ENCODE measurements at regions not wholly inside any gene's neighbourhood (a gene's known extent, or its start where the extent isn't known, plus 50 kb on each side); places are given as distances from the start of the nearest gene placed in this dataset.
"Not testable (repeated sequence)": the region's sequence is repeated elsewhere in the genome, so short reads cannot be mapped to it uniquely, and the experiment has no call there.

DNA sequence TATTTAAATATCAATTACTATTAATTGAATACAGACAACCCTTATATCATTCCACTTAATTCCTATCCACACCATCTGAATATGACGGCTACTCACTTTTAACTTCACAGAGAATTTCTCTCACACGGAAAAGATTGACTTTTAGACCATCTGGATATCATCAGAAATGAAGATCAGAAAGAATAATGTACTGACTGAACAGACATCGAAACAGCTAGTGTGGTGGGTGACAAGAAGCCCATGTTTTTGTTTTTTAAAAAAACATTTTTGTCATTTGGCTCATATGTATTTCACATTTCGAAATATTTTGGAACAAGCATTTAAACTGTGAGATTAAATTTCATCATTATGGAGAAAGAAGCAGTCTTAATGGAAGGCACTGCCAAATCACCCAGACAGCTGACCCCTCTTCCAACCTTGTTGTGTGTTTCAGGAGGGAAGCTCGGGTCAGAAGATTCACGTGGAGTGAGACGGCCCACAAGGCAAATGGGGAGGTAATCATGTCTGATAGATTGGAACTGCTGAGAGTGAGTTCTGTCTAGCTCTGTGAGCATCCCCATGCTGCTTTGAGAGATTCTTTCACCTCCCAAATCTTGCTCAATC lies 204.2 kb upstream of the RASGEF1B start:
- Histone ChIP-seq H3K9me3 (no peaks in the 10 kb centered on the region), H3K27me3 (replicated peaks; ENCODE audit: control insufficient read depth, insufficient read depth, low read length) (no peaks in the 10 kb centered on the region), H3K4me1 (no peaks in the 10 kb centered on the region), H3K36me3 (ENCODE audit: control insufficient read depth, insufficient read depth, low read length) (no peaks in the 10 kb centered on the region), H3K4me3 (ENCODE audit: low read depth, low read length) (no peak overlapping the region)
- H3K4me1 Mint-ChIP-seq (ENCODE audit: low read depth, unreplicated experiment) = no peaks in the 10 kb centered on the region
- TF ChIP-seq, protein P1, sequence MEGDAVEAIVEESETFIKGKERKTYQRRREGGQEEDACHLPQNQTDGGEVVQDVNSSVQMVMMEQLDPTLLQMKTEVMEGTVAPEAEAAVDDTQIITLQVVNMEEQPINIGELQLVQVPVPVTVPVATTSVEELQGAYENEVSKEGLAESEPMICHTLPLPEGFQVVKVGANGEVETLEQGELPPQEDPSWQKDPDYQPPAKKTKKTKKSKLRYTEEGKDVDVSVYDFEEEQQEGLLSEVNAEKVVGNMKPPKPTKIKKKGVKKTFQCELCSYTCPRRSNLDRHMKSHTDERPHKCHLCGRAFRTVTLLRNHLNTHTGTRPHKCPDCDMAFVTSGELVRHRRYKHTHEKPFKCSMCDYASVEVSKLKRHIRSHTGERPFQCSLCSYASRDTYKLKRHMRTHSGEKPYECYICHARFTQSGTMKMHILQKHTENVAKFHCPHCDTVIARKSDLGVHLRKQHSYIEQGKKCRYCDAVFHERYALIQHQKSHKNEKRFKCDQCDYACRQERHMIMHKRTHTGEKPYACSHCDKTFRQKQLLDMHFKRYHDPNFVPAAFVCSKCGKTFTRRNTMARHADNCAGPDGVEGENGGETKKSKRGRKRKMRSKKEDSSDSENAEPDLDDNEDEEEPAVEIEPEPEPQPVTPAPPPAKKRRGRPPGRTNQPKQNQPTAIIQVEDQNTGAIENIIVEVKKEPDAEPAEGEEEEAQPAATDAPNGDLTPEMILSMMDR (IDR thresholded peaks at IDR 0.05; ENCODE audit: insufficient read depth in 1 of 2, low read depth in 1 of 2, low read length in 1 of 2, severe bottlenecking in 1 of 2, unreplicated experiment in 1 of 2) = no peak
- no TSS peak for BruUV-seq (replicated peaks)
- no peaks in the 10 kb centered on the region for H3K9me3 Mint-ChIP-seq (ENCODE audit: unreplicated experiment)
- ChIA-PET POLR2A (no interaction called here), CTCF (no interaction called here)
- H3K27ac Mint-ChIP-seq (ENCODE audit: unreplicated experiment) = no peak overlapping the region
- no peak for DNase-seq
- no peak overlapping the region for H3K4me3 Mint-ChIP-seq (ENCODE audit: unreplicated experiment)
- intact Hi-C loops (cut with micrococcal nuclease; ENCODE audit: unreplicated experiment) = no loop called here
- no peaks in the 10 kb centered on the region for H3K36me3 Mint-ChIP-seq (ENCODE audit: insufficient read depth, unreplicated experiment)
- H3K27me3 Mint-ChIP-seq (ENCODE audit: insufficient read depth, unreplicated experiment) = no peaks in the 10 kb centered on the region

DNA sequence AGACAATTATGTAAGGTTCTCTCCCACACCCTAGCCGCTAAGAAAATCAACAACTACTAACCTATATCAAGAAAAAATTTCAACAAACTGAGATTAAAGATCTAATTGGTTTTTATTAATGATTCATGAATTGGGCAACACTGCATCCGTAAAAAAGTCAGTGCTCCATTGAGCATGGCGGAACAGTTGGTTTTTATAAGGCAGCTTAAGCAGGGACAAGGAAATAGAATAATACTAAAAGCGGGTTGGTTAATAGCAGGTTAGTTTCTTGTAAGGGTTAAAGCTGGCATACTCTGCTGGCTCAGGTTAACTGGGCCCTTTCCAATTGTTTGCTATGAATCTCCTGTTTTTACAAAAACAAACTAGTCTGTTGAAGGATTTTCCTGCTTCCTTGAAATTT lies 202.3 kb upstream of the RASGEF1B start:
- Mint-ChIP-seq H3K27ac (ENCODE audit: unreplicated experiment) (no peak overlapping the region), H3K4me1 (ENCODE audit: low read depth, unreplicated experiment) (peaks cover 1% of the 10 kb centered on the region), H3K4me3 (ENCODE audit: unreplicated experiment) (no peak overlapping the region), H3K27me3 (ENCODE audit: insufficient read depth, unreplicated experiment) (no peaks in the 10 kb centered on the region), H3K36me3 (ENCODE audit: insufficient read depth, unreplicated experiment) (no peaks in the 10 kb centered on the region), H3K9me3 (ENCODE audit: unreplicated experiment) (no peaks in the 10 kb centered on the region)
- no TSS peak for BruUV-seq (replicated peaks)
- no peaks in the 10 kb centered on the region for H3K9me3 ChIP-seq
- no peak for DNase-seq
- intact Hi-C loops (cut with micrococcal nuclease; ENCODE audit: unreplicated experiment) = no loop called here
- H3K4me1 ChIP-seq = no peaks in the 10 kb centered on the region
- TF ChIP-seq, protein P1 (IDR thresholded peaks at IDR 0.05; ENCODE audit: insufficient read depth in 1 of 2, low read depth in 1 of 2, low read length in 1 of 2, severe bottlenecking in 1 of 2, unreplicated experiment in 1 of 2) = no peak
- no peaks in the 10 kb centered on the region for H3K36me3 ChIP-seq (ENCODE audit: control insufficient read depth, insufficient read depth, low read length)
- ChIA-PET CTCF (no interaction called here), POLR2A (no interaction called here)
- H3K27me3 ChIP-seq (replicated peaks; ENCODE audit: control insufficient read depth, insufficient read depth, low read length) = no peaks in the 10 kb centered on the region
- no peak overlapping the region for H3K4me3 ChIP-seq (ENCODE audit: low read depth, low read length)

GRCh38 chr4:81668328-81668727 lies 196.6 kb upstream of the RASGEF1B start:
- H3K4me1 ChIP-seq; H3K9me3 ChIP-seq; H3K36me3 ChIP-seq (ENCODE audit: control insufficient read depth, insufficient read depth, low read length); H3K36me3 Mint-ChIP-seq (ENCODE audit: insufficient read depth, unreplicated experiment); H3K4me3 ChIP-seq (ENCODE audit: low read depth, low read length); DNase-seq; H3K27me3 Mint-ChIP-seq (ENCODE audit: insufficient read depth, unreplicated experiment); H3K4me3 Mint-ChIP-seq (ENCODE audit: unreplicated experiment); BruUV-seq (replicated peaks); POLR2A ChIA-PET; intact Hi-C loops (cut with micrococcal nuclease; ENCODE audit: unreplicated experiment); H3K27ac Mint-ChIP-seq (ENCODE audit: unreplicated experiment); H3K9me3 Mint-ChIP-seq (ENCODE audit: unreplicated experiment); H3K27me3 ChIP-seq (replicated peaks; ENCODE audit: control insufficient read depth, insufficient read depth, low read length); CTCF ChIA-PET: not testable (repeated sequence)
- H3K4me1 Mint-ChIP-seq (ENCODE audit: low read depth, unreplicated experiment) = peaks cover 15% of the 10 kb centered on the region

- H3K4me3 Mint-ChIP-seq (ENCODE audit: unreplicated experiment) = no peak overlapping the region
- DNase-seq = no peak
- H3K4me3 ChIP-seq (ENCODE audit: low read depth, low read length) = no peak overlapping the region
- BruUV-seq (replicated peaks) = no TSS peak
- CTCF ChIA-PET = no interaction called here
- no peaks in the 10 kb centered on the region for H3K27me3 ChIP-seq (replicated peaks; ENCODE audit: control insufficient read depth, insufficient read depth, low read length)
- intact Hi-C loops (cut with micrococcal nuclease; ENCODE audit: unreplicated experiment) = no loop called here
- POLR2A ChIA-PET = interaction anchor here (0.6 kb wide), 1 partner anchor 767 kb away, joined by 5 read pairs; no protein-coding TSS in a partner anchor
- no peaks in the 10 kb centered on the region for H3K9me3 ChIP-seq
- H3K36me3 ChIP-seq (ENCODE audit: control insufficient read depth, insufficient read depth, low read length) = no peaks in the 10 kb centered on the region
- H3K36me3 Mint-ChIP-seq (ENCODE audit: insufficient read depth, unreplicated experiment) = no peaks in the 10 kb centered on the region
- TF ChIP-seq, protein P1 (IDR thresholded peaks at IDR 0.05; ENCODE audit: insufficient read depth in 1 of 2, low read depth in 1 of 2, low read length in 1 of 2, severe bottlenecking in 1 of 2, unreplicated experiment in 1 of 2) = no peak
- H3K27ac Mint-ChIP-seq (ENCODE audit: unreplicated experiment) = no peak overlapping the region
- H3K4me1 ChIP-seq = no peaks in the 10 kb centered on the region
- peaks cover 15% of the 10 kb centered on the region for H3K4me1 Mint-ChIP-seq (ENCODE audit: low read depth, unreplicated experiment)
- H3K9me3 Mint-ChIP-seq (ENCODE audit: unreplicated experiment) = no peaks in the 10 kb centered on the region
- H3K27me3 Mint-ChIP-seq (ENCODE audit: insufficient read depth, unreplicated experiment) = no peaks in the 10 kb centered on the region
Observed at GRCh38 chr4:81667539-81667938, 195.8 kb upstream of the RASGEF1B start.

All from Caco-2 (cell line).